Testis (tissue), 2 donors: ENCODE measurements at regions not wholly inside any gene's neighbourhood (a gene's known extent, or its start where the extent isn't known, plus 50 kb on each side); places are given as distances from the start of the nearest gene placed in this dataset.
"Not testable (repeated sequence)": the region's sequence is repeated elsewhere in the genome, so short reads cannot be mapped to it uniquely, and the experiment has no call there.

Source experiments
- DNase-seq: peaks from one replicate; pipeline ENCODE4 v3.0.0-alpha.2; 2019
- H3K27ac ChIP-seq, 2 donors: fragments of 200-600 bp; sonication (generic); one replicate each; pipeline ENCODE4 v1.5.1; 2019
- H3K27me3 ChIP-seq: fragments of 200-600 bp; sonication (generic); one replicate; pipeline ENCODE4 v1.5.1; 2019
- H3K36me3 ChIP-seq: fragments of 200-600 bp; sonication (generic); one replicate; pipeline ENCODE4 v1.5.1; 2017; ENCODE audit warnings: low read depth; ENCODE audit errors: missing control alignments
- H3K4me1 ChIP-seq: fragments of 200-600 bp; sonication (generic); one replicate; pipeline ENCODE4 v1.5.1; 2019
- H3K4me3 ChIP-seq, 2 donors: fragments of 200-600 bp; sonication (generic); one replicate each; pipeline ENCODE4 v1.5.1; 2017 to 2019
- H3K9me3 ChIP-seq: fragments of 200-600 bp; sonication (generic); one replicate; pipeline ENCODE4 v1.5.1; 2017
- POLR2A ChIP-seq: fragments of 450-650 bp; IDR thresholded peaks from one replicate; pipeline ENCODE4 v1.6.1; 2017; ENCODE audit warnings: antibody characterized with exemption, mild to moderate bottlenecking, moderate library complexity
- WGBS, 2 donors: methylation state at CpG; one replicate each; pipeline ENCODE4 v1.1.5; 2018; 5-methylcytosine and 5-hydroxymethylcytosine counted together
- intact Hi-C: fragments of 100-400 bp; cut with DNase I; formaldehyde crosslinking; loops from one replicate; pipeline ENCODE4 v1.15.1; 2023; ENCODE audit warnings: low total_unique reads
- TF ChIP-seq, protein P1 (sequence below), 3 experiments: fragments of 450-650 bp in 2 of 3; fragments of 200-600 bp in 1 of 3; sonication (generic) in 1 of 3; IDR thresholded peaks; one replicate each; pipeline ENCODE4 v1.5.1; 2016 to 2019; ENCODE audit warnings: antibody characterized with exemption in 3 of 3, mild to moderate bottlenecking in 2 of 3, moderate library complexity in 1 of 3

DNA sequence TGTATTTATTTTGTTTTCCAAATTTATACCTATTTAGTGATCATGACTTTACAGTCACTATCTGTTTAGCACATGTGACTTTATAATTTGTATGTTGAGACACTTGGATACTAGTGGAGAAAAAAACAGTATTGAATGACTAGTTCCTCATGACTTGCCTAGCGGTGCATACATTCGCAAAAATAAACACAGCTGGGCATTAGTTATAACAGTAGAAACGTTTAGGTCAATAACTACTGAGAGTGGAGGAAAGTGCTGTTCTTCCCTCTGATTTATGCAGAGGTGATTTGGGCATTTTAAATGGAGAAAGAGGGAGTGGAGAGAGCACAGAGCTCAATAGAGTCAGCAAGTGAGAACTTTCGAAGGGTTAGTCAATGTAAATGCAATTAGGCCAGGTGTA lies 1679.0 kb upstream of the B3GALT2 start:
- Histone ChIP-seq H3K27ac (no peak overlapping the region), H3K36me3 (no peaks in the 10 kb centered on the region), H3K9me3 (no peaks in the 10 kb centered on the region), H3K4me3 (no peak overlapping the region), H3K4me1 (no peaks in the 10 kb centered on the region), H3K27me3 (no peaks in the 10 kb centered on the region)
- intact Hi-C loops, result no loop called here
- 76 to 82% methylated on average over 4 of the region's 4 CpGs for WGBS, 2 donors
- no peak for DNase-seq
- TF ChIP-seq, protein P1, sequence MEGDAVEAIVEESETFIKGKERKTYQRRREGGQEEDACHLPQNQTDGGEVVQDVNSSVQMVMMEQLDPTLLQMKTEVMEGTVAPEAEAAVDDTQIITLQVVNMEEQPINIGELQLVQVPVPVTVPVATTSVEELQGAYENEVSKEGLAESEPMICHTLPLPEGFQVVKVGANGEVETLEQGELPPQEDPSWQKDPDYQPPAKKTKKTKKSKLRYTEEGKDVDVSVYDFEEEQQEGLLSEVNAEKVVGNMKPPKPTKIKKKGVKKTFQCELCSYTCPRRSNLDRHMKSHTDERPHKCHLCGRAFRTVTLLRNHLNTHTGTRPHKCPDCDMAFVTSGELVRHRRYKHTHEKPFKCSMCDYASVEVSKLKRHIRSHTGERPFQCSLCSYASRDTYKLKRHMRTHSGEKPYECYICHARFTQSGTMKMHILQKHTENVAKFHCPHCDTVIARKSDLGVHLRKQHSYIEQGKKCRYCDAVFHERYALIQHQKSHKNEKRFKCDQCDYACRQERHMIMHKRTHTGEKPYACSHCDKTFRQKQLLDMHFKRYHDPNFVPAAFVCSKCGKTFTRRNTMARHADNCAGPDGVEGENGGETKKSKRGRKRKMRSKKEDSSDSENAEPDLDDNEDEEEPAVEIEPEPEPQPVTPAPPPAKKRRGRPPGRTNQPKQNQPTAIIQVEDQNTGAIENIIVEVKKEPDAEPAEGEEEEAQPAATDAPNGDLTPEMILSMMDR (IDR thresholded peaks at IDR 0.05), result no peak
- TF ChIP-seq POLR2A, result no peak

DNA sequence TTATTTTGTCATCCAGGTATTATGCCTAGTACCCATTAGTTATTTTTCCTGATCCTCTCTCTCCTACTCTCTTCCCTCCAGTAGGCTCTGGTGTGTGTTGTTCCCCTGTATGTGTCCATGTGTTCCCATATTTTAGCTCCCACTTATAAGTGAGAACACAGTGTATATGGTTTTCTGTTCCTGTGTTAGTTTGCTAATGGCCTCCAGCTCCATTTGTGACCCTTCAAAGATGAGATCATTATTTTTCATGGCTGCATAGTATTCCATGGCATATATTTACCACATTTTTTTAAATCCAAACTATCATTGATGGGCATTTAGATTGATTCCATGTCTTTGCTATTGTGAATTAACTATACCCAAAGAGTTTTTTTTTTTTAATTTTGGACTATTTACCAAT lies 1675.7 kb upstream of the B3GALT2 start:
- DNase-seq, result no peak
- Histone ChIP-seq H3K9me3 (no peaks in the 10 kb centered on the region), H3K4me3 (no peak overlapping the region), H3K27me3 (no peaks in the 10 kb centered on the region), H3K27ac (no peak overlapping the region), H3K4me1 (no peaks in the 10 kb centered on the region), H3K36me3 (no peaks in the 10 kb centered on the region)
- intact Hi-C loops, result no loop called here
- no peak for TF ChIP-seq POLR2A
- TF ChIP-seq, protein P1 (IDR thresholded peaks at IDR 0.05), result no peak

DNA sequence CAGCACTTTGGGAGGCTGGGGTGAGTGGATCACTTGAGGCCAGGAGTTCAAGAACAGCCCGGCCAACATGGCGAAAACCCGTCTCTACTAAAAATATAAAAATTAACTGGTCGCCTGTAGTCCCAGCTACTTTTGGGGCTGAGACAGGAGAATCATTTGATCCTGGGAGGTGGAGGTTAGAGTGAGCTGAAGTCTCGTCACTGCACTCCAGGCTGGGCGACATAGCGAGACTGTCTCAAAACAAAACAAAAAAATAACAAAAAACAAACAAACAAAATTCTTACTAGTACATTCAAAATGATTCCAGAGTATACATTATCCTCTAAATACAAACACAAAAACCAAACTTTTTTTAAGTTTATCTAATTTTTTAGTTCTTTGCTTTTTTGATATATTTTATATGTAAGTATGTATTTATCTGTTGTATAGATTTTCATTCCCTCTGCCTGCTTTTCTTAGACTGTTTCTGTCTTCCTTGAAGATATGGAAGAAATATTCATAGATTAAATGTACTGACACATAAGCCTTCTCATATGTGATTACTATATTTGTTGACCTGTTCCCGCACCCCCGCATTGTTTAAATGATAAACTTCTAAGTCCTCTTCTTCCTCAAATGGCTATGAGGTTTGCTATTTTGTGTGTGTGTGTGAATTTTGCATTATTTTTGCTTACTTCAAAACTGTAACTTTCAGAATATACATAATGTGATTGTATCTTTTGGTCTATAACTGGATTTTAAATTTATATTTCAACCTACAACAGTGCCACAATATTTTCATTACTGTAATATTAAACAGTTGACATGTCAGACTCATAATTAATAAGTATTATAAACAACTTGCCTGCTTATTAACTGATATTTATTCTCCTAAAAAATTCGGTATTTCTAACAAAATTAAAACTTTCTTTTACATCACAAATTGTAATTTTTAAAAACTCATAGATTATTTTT lies 1674.1 kb upstream of the B3GALT2 start:
- Histone ChIP-seq H3K27ac (no peak overlapping the region), H3K4me1 (no peaks in the 10 kb centered on the region), H3K36me3 (no peaks in the 10 kb centered on the region), H3K9me3 (no peaks in the 10 kb centered on the region), H3K4me3 (peak overlapping the region; percentile 15 to 43), H3K27me3 (no peaks in the 10 kb centered on the region)
- WGBS, 2 donors, result 69 to 81% methylated on average over 10 of the region's 10 CpGs
- TF ChIP-seq, protein P1 (IDR thresholded peaks at IDR 0.05), result no peak
- no peak for TF ChIP-seq POLR2A
- no peak for DNase-seq
- intact Hi-C loops, result no loop called here

DNA sequence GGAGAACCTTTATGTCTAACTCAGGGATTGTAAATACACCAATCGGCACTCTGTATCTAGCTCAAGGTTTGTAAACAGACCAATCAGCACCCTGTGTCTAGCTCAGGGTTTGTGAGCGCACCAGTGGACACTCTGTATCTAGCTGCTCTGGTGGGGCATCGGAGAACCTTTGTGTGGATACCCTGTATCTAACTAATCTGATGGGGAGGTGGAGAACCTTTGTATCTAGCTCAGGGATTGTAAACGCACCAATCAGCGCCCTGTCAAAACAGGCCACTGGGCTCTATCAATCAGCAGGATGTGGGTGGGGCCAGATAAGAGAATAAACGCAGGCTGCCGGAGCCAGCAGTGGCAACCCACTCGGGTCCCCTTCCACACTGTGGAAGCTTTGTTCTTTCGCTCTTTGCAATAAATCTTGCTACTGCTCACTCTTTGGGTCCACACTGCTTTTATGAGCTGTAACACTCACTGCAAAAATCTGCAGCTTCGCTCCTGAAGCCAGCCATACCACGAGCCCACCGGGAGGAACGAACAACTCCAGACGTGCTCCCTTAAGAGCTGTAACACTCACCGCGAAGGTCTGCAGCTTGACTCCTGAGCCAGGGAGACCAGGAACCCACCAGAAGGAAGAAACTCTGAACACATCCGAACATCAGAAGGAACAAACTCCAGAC lies 1673.2 kb upstream of the B3GALT2 start:
- H3K4me3 ChIP-seq, result peak overlapping the region; percentile 15 to 43
- H3K27ac ChIP-seq, H3K9me3 ChIP-seq, intact Hi-C loops, H3K4me1 ChIP-seq, H3K36me3 ChIP-seq, H3K27me3 ChIP-seq: not testable (repeated sequence)
- DNase-seq, result peak; percentile 32
- 76 to 77% methylated on average over 16 to 17 of the region's 17 CpGs for WGBS, 2 donors

DNA sequence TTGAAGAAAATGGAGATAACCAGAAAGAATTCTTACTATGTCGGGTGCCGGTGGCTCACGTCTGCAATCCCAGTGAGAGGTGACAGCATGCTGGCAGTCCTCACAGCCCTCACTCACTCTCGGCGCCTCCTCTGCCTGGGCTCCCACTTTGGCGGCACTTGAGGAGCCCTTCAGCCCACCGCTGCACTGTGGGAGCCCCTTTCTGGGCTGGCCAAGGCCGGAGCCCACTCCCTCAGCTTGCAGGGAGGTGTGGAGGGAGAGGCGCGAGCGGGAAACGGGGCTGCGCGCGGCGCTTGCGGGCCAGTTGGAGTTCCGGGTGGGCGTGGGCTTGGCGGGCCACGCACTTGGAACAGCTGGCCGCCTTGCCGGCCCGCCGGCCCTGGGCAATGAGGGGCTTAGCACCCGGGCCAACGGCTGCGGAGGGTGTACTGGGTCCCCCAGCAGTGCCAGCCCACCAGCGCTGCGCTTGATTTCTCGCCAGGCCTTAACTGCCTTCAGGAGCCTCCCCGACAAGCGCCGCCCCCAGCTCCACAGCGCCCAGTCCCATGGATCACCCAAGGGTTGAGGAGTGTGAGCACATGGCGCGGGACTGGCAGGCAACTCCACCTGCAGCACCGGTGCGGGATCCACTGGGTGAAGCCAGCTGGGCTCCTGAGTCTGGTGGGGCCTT lies 1672.5 kb upstream of the B3GALT2 start:
- 65 to 85% methylated on average over 8 to 39 of the region's 39 CpGs for WGBS, 2 donors

More for the DNA sequence above, 1672.5 kb upstream of the B3GALT2 start:
- H3K36me3 ChIP-seq, H3K9me3 ChIP-seq, H3K27me3 ChIP-seq, intact Hi-C loops, H3K27ac ChIP-seq, H3K4me1 ChIP-seq: not testable (repeated sequence)
- DNase-seq, result peak; percentile 20
- H3K4me3 ChIP-seq, result peak overlapping the region in 1 of 2 donors; percentile 43
